H1 (cell line): ENCODE measurements at regions not wholly inside any gene's neighbourhood (a gene's known extent, or its start where the extent isn't known, plus 50 kb on each side); places are given as distances from the start of the nearest gene placed in this dataset.

ENCODE experiments used
- HDAC2 ChIP-seq, 2 experiments: fragments of 300-600 bp in 1 of 2; sonication (generic) in 1 of 2; IDR thresholded peaks; 2 replicates each; pipeline ENCODE4 v1.6.1; 2011 to 2012; ENCODE audit warnings: low read depth in 2 of 2, low read length in 2 of 2, mild to moderate bottlenecking in 2 of 2, moderate library complexity in 2 of 2, borderline replicate concordance in 1 of 2, inconsistent platforms in 1 of 2
- TCF12 ChIP-seq: IDR thresholded peaks from 2 replicates; pipeline ENCODE4 v1.6.1; 2011; ENCODE audit warnings: low read depth, mild to moderate bottlenecking, low read length
- TF ChIP-seq, protein P1 (sequence below): IDR thresholded peaks from 2 replicates; pipeline ENCODE4 v1.6.1; 2011; ENCODE audit warnings: low read depth, mild to moderate bottlenecking, low read length; ENCODE audit not compliant: insufficient read depth
- TF ChIP-seq, protein P2 (sequence below), 3 experiments: IDR thresholded peaks; 1 replicate in 2 of 3; 2 replicates in 1 of 3; pipeline versions ENCODE4 v1.5.1 to v1.6.1; 2011; ENCODE audit warnings: low read length in 3 of 3, mild to moderate bottlenecking in 3 of 3, inconsistent platforms in 2 of 3, low read depth in 1 of 3, moderate library complexity in 1 of 3; ENCODE audit not compliant: insufficient read depth in 1 of 3; ENCODE audit errors: control extremely low read depth in 1 of 3

- TF ChIP-seq, protein P1, sequence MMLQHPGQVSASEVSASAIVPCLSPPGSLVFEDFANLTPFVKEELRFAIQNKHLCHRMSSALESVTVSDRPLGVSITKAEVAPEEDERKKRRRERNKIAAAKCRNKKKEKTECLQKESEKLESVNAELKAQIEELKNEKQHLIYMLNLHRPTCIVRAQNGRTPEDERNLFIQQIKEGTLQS, result no peak
- no peak for TF ChIP-seq HDAC2 (IDR thresholded peaks at IDR 0.05; ENCODE audit: borderline replicate concordance in 1 of 2, low read depth in 2 of 2, low read length in 2 of 2)
- TF ChIP-seq, protein P2, sequence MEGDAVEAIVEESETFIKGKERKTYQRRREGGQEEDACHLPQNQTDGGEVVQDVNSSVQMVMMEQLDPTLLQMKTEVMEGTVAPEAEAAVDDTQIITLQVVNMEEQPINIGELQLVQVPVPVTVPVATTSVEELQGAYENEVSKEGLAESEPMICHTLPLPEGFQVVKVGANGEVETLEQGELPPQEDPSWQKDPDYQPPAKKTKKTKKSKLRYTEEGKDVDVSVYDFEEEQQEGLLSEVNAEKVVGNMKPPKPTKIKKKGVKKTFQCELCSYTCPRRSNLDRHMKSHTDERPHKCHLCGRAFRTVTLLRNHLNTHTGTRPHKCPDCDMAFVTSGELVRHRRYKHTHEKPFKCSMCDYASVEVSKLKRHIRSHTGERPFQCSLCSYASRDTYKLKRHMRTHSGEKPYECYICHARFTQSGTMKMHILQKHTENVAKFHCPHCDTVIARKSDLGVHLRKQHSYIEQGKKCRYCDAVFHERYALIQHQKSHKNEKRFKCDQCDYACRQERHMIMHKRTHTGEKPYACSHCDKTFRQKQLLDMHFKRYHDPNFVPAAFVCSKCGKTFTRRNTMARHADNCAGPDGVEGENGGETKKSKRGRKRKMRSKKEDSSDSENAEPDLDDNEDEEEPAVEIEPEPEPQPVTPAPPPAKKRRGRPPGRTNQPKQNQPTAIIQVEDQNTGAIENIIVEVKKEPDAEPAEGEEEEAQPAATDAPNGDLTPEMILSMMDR (IDR thresholded peaks at IDR 0.05; ENCODE audit: control extremely low read depth in 1 of 3, insufficient read depth in 1 of 3, low read depth in 1 of 3, low read length in 3 of 3), result no peak
- TF ChIP-seq TCF12, result no peak
These were observed 97.7 kb upstream of the CAB39 start for GRCh38 chr2:230614913-230615332.
